IMR-90 (cell line): ENCODE measurements at regions not wholly inside any gene's neighbourhood (a gene's known extent, or its start where the extent isn't known, plus 50 kb on each side); places are given as distances from the start of the nearest gene placed in this dataset.

Source experiments
- ATAC-seq: fragments of 200-7000 bp; cut with Tn5 transposase; 2 replicates; pipeline ENCODE4 v1.9.1; 2020; ENCODE audit warnings: low read depth, mild to moderate bottlenecking, moderate library complexity
- BruUV-seq: library from RNA; stranded (reverse); fragments of 400-500 nt; replicated peaks from 2 replicates; lab custom pipeline; 2021; lab: Mats Ljungman, UMichigan
- CTCF ChIA-PET: fragments of 300-600 bp; formaldehyde crosslinking; extraction: SDS; loops from one replicate; lab custom pipeline; 2021; ENCODE audit warnings: antibody characterized with exemption; lab: Yijun Ruan, JAX
- POLR2A ChIA-PET: fragments of 300-600 bp; sonication (Branson Sonifier 250); formaldehyde crosslinking; loops from one replicate; lab custom pipeline; 2022; ENCODE audit warnings: antibody characterized with exemption; ENCODE audit not compliant: unreplicated experiment; lab: Charles Lee
- DNase-seq: peaks from one replicate; pipeline ENCODE4 v3.0.0; 2013
- H2AFZ ChIP-seq: replicated peaks from 2 replicates; pipeline ENCODE3; 2013; ENCODE audit warnings: low read length, mild to moderate bottlenecking; ENCODE audit not compliant: poor library complexity
- H2AK5ac ChIP-seq: 2 replicates; pipeline ENCODE4 v1.6.1; 2013; ENCODE audit warnings: low read depth, low read length, inconsistent platforms
- H2AK9ac ChIP-seq: replicated peaks from 2 replicates; pipeline ENCODE3; 2013; ENCODE audit warnings: mild to moderate bottlenecking, low read depth, low read length, moderate library complexity; ENCODE audit not compliant: poor library complexity
- H2BK120ac ChIP-seq: 2 replicates; pipeline ENCODE4 v1.6.1; 2013; ENCODE audit warnings: low read depth, low read length, inconsistent platforms
- H2BK15ac ChIP-seq: 3 replicates; pipeline ENCODE4 v1.6.1; 2013; ENCODE audit warnings: low read depth, low read length, inconsistent platforms
- H2BK20ac ChIP-seq: 2 replicates; pipeline ENCODE4 v1.6.1; 2013; ENCODE audit warnings: low read depth, mild to moderate bottlenecking, inconsistent platforms, low read length, moderate library complexity
- H2BK5ac ChIP-seq: 2 replicates; pipeline ENCODE4 v1.6.1; 2013; ENCODE audit warnings: mild to moderate bottlenecking, low read depth, low read length, inconsistent platforms; ENCODE audit not compliant: poor library complexity, severe bottlenecking
- H3K14ac ChIP-seq: replicated peaks from 2 replicates; pipeline ENCODE4 v1.6.1; 2013; ENCODE audit warnings: low read depth, low read length, inconsistent platforms
- H3K18ac ChIP-seq: 2 replicates; pipeline ENCODE4 v1.6.1; 2013; ENCODE audit warnings: low read depth, low read length, control low read depth
- H3K23ac ChIP-seq: 2 replicates; pipeline ENCODE4 v1.6.1; 2013; ENCODE audit warnings: low read depth, low read length, inconsistent platforms
- H3K27ac ChIP-seq: 2 replicates; pipeline ENCODE4 v1.5.1; 2013; ENCODE audit warnings: mild to moderate bottlenecking, control low read depth, low read length; ENCODE audit not compliant: insufficient read depth
- H3K27me3 ChIP-seq: 2 replicates; pipeline ENCODE4 v1.6.1; 2013; ENCODE audit warnings: low read length; ENCODE audit not compliant: control insufficient read depth, insufficient read depth
- H3K36me3 ChIP-seq: 2 replicates; pipeline ENCODE4 v1.6.1; 2013; ENCODE audit warnings: low read length, mixed read lengths; ENCODE audit not compliant: control insufficient read depth, insufficient read depth
- H3K4ac ChIP-seq: 2 replicates; pipeline ENCODE4 v1.6.1; 2013; ENCODE audit warnings: low read depth, low read length, inconsistent platforms
- H3K4me1 ChIP-seq: 2 replicates; pipeline ENCODE4 v1.6.1; 2013; ENCODE audit warnings: low read length, mixed read lengths; ENCODE audit not compliant: control insufficient read depth, insufficient read depth
- H3K4me2 ChIP-seq: 2 replicates; pipeline ENCODE4 v1.6.1; 2013; ENCODE audit warnings: low read depth, mild to moderate bottlenecking, control low read depth, low read length, moderate library complexity
- H3K4me3 ChIP-seq: 2 replicates; pipeline ENCODE4 v1.5.1; 2013; ENCODE audit warnings: low read depth, mild to moderate bottlenecking, control low read depth, low read length, moderate library complexity; ENCODE audit not compliant: insufficient read depth
- H3K56ac ChIP-seq: 2 replicates; pipeline ENCODE4 v1.6.1; 2013; ENCODE audit warnings: low read length, inconsistent platforms; ENCODE audit not compliant: insufficient read depth; ENCODE audit errors: extremely low read depth
- H3K79me1 ChIP-seq, 2 experiments: 2 replicates each; pipeline ENCODE4 v1.6.1; 2013; ENCODE audit warnings: low read length in 2 of 2, inconsistent platforms in 1 of 2, low read depth in 1 of 2
- H3K9ac ChIP-seq: 2 replicates; pipeline ENCODE4 v1.6.1; 2013; ENCODE audit warnings: low read depth, low read length, control low read depth
- H3K9me1 ChIP-seq: 2 replicates; pipeline ENCODE4 v1.6.1; 2013; ENCODE audit warnings: low read length, inconsistent platforms; ENCODE audit not compliant: insufficient read depth
- H3K9me3 ChIP-seq: 2 replicates; pipeline ENCODE4 v1.6.1; 2013; ENCODE audit warnings: low read length; ENCODE audit not compliant: control insufficient read depth, insufficient read depth
- H4K20me1 ChIP-seq: 2 replicates; pipeline ENCODE4 v1.6.1; 2013; ENCODE audit warnings: low read length, inconsistent platforms; ENCODE audit not compliant: insufficient read depth
- H4K5ac ChIP-seq: 2 replicates; pipeline ENCODE4 v1.6.1; 2013; ENCODE audit warnings: mild to moderate bottlenecking, low read depth, low read length, control low read depth
- H4K8ac ChIP-seq, 2 experiments: 2 replicates each; pipeline ENCODE4 v1.6.1; 2013; ENCODE audit warnings: low read depth in 2 of 2, low read length in 2 of 2, control low read depth in 1 of 2, inconsistent platforms in 1 of 2
- H4K91ac ChIP-seq: 2 replicates; pipeline ENCODE4 v1.6.1; 2013; ENCODE audit warnings: low read depth, low read length, inconsistent platforms; ENCODE audit not compliant: insufficient read depth
- BHLHE40 ChIP-seq: fragments of 150-350 bp; IDR thresholded peaks from 2 replicates; pipeline ENCODE4 v1.6.1; 2016; ENCODE audit warnings: mild to moderate bottlenecking, low read depth, low read length
- CEBPB ChIP-seq: IDR thresholded peaks from 2 replicates; pipeline ENCODE4 v1.6.1; 2012; ENCODE audit warnings: low read depth, low read length, improper control_type of control experiment
- CHD1 ChIP-seq: IDR thresholded peaks from 2 replicates; pipeline ENCODE4 v1.6.1; 2012; ENCODE audit warnings: low read depth, low read length, improper control_type of control experiment
- FOS ChIP-seq: fragments of 150-350 bp; IDR thresholded peaks from 2 replicates; pipeline ENCODE4 v1.6.1; 2016; ENCODE audit warnings: low read depth, low read length
- MAFK ChIP-seq: IDR thresholded peaks from 2 replicates; pipeline ENCODE4 v1.6.1; 2012; ENCODE audit warnings: low read depth, low read length, improper control_type of control experiment
- MAZ ChIP-seq: IDR thresholded peaks from 2 replicates; pipeline ENCODE4 v1.6.1; 2012; ENCODE audit warnings: low read depth, mild to moderate bottlenecking, low read length, improper control_type of control experiment, moderate library complexity, borderline replicate concordance
- MXI1 ChIP-seq: IDR thresholded peaks from 2 replicates; pipeline ENCODE4 v1.6.1; 2012; ENCODE audit warnings: low read depth, mild to moderate bottlenecking, low read length, moderate library complexity, borderline replicate concordance
- NFE2L2 ChIP-seq: fragments of 150-350 bp; IDR thresholded peaks from 2 replicates; pipeline ENCODE4 v1.6.1; 2016; ENCODE audit warnings: low read depth, mild to moderate bottlenecking, low read length
- POLR2A ChIP-seq: IDR thresholded peaks from 2 replicates; pipeline ENCODE4 v1.6.1; 2012; ENCODE audit warnings: mild to moderate bottlenecking, low read depth, low read length
- RAD21 ChIP-seq: IDR thresholded peaks from 2 replicates; pipeline ENCODE4 v1.6.1; 2012; ENCODE audit warnings: low read length, improper control_type of control experiment
- RCOR1 ChIP-seq: IDR thresholded peaks from 2 replicates; pipeline ENCODE4 v1.6.1; 2012; ENCODE audit warnings: mild to moderate bottlenecking, low read length, improper control_type of control experiment; ENCODE audit not compliant: insufficient replicate concordance
- WGBS, 2 experiments: methylation state at CpG; one replicate each; pipeline versions ENCODE4 v1.1.5 to v1.1.7; 2013; ENCODE audit warnings: missing lambda C conversion rate in 2 of 2; ENCODE audit not compliant: insufficient read length in 1 of 2; ENCODE audit errors: extremely low coverage in 2 of 2; 5-methylcytosine and 5-hydroxymethylcytosine counted together
- dilution Hi-C: fragments of 300-500 bp; cut with HindIII; formaldehyde crosslinking; loops from one replicate; pipeline ENCODE4 v1.14.3; 2018; ENCODE audit warnings: low sequenced_read_pairs; ENCODE audit not compliant: unreplicated experiment
- in situ Hi-C: fragments of 300-500 bp; cut with MboI; formaldehyde crosslinking; loops from 3 replicates; pipeline ENCODE4 v1.14.3; 2019; ENCODE audit warnings: low sequenced_read_pairs, inconsistent platforms, mixed read lengths
- intact Hi-C: fragments of 100-400 bp; cut with micrococcal nuclease; formaldehyde crosslinking; loops from 2 replicates; pipeline ENCODE4 v1.10.0; 2022
- TF ChIP-seq, protein P1 (sequence below): fragments of 150-350 bp; IDR thresholded peaks from 2 replicates; pipeline ENCODE4 v1.6.1; 2016; ENCODE audit warnings: low read depth, mild to moderate bottlenecking, low read length, moderate library complexity, borderline replicate concordance
- TF ChIP-seq, protein P2 (sequence below): fragments of 150-350 bp; IDR thresholded peaks from 2 replicates; pipeline ENCODE4 v1.6.1; 2017; ENCODE audit warnings: mild to moderate bottlenecking, antibody characterized with exemption, low read length, low read depth

DNA sequence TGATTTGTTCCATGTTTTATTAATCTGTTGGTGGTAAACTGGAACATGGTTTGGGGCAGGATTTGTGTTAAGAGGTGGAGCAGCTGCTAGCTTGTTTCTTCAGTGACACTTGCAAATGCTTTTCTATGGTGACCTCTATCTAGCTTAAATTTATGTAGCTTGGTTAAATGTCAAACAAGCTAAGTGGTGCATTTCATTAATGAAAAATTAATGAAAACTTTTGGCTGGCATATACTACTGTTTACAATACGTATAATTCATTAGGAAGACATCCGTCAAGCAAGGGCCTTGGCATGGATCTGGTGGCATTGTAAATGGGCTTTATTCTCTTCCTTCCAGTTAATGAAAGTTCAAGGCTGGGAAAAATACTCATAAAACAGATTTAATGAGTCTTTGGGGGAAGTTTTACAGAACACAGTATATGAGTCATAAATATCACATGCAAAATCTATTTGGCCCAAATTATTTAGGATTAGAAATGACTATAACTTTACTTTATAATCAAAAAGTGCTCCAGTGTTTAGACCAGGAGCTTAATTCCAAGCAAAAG, 807.7 kb upstream of the SEL1L start:
- no peak overlapping the region for H3K4me3 ChIP-seq

More for the DNA sequence above, 807.7 kb upstream of the SEL1L start:
- H3K23ac ChIP-seq = no peak overlapping the region
- no peak overlapping the region for H3K56ac ChIP-seq
- H3K4ac ChIP-seq = no peak overlapping the region
- TF ChIP-seq, protein P1, sequence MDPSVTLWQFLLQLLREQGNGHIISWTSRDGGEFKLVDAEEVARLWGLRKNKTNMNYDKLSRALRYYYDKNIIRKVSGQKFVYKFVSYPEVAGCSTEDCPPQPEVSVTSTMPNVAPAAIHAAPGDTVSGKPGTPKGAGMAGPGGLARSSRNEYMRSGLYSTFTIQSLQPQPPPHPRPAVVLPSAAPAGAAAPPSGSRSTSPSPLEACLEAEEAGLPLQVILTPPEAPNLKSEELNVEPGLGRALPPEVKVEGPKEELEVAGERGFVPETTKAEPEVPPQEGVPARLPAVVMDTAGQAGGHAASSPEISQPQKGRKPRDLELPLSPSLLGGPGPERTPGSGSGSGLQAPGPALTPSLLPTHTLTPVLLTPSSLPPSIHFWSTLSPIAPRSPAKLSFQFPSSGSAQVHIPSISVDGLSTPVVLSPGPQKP = no peak
- TF ChIP-seq CHD1 (no peak), MAFK (no peak), RCOR1 (no peak), NFE2L2 (no peak), FOS (no peak), CEBPB (no peak), BHLHE40 (no peak), MXI1 (no peak), POLR2A (no peak), RAD21 (no peak), MAZ (no peak)
- TF ChIP-seq, protein P2, sequence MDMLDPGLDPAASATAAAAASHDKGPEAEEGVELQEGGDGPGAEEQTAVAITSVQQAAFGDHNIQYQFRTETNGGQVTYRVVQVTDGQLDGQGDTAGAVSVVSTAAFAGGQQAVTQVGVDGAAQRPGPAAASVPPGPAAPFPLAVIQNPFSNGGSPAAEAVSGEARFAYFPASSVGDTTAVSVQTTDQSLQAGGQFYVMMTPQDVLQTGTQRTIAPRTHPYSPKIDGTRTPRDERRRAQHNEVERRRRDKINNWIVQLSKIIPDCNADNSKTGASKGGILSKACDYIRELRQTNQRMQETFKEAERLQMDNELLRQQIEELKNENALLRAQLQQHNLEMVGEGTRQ = no peak
- no peak overlapping the region for H3K14ac ChIP-seq
- no peak overlapping the region for H3K18ac ChIP-seq
- H2BK20ac ChIP-seq = no peak overlapping the region
- dilution Hi-C loops (no loop called here), intact Hi-C loops (no loop called here), in situ Hi-C loops (no loop called here)
- no peaks in the 10 kb centered on the region for H3K9me1 ChIP-seq
- no peak overlapping the region for H2BK120ac ChIP-seq
- H3K79me1 ChIP-seq = no peaks in the 10 kb centered on the region
- H2AK5ac ChIP-seq = no peak overlapping the region
- H4K8ac ChIP-seq = no peak overlapping the region
- no peak overlapping the region for H2BK5ac ChIP-seq
- H3K36me3 ChIP-seq = no peaks in the 10 kb centered on the region
- no CpG with 5 or more reads among the region's 2 CpGs for WGBS, 2 experiments
- no peaks in the 10 kb centered on the region for H4K20me1 ChIP-seq
- no peak overlapping the region for H2AK9ac ChIP-seq
- no peak overlapping the region for H3K27ac ChIP-seq
- H3K4me2 ChIP-seq = no peak overlapping the region
- H2AFZ ChIP-seq = no peak overlapping the region
- H3K9me3 ChIP-seq = peaks cover 11% of the 10 kb centered on the region
- CTCF ChIA-PET = no interaction called here
- no peak overlapping the region for H2BK15ac ChIP-seq
- ATAC-seq = no peak
- no peaks in the 10 kb centered on the region for H3K27me3 ChIP-seq
- H3K4me1 ChIP-seq = no peaks in the 10 kb centered on the region
- no peak overlapping the region for H4K91ac ChIP-seq
- no peak overlapping the region for H3K9ac ChIP-seq
- no peak for DNase-seq
- BruUV-seq = no TSS peak
- POLR2A ChIA-PET = no interaction called here
- no peak overlapping the region for H4K5ac ChIP-seq
